SK-N-SH (cell line): ENCODE measurements at regions not wholly inside any gene's neighbourhood (a gene's known extent, or its start where the extent isn't known, plus 50 kb on each side); places are given as distances from the start of the nearest gene placed in this dataset.

ENCODE experiments used
- GABPA ChIP-seq: IDR thresholded peaks from 2 replicates; pipeline ENCODE4 v1.4.0; 2012; ENCODE audit warnings: low read depth, mild to moderate bottlenecking
- GATA2 ChIP-seq: sonication (generic); formaldehyde crosslinking; IDR thresholded peaks from 2 replicates; pipeline ENCODE4 v1.5.0; 2020; ENCODE audit warnings: mild to moderate bottlenecking, missing genetic modification reagents
- RAD21 ChIP-seq: IDR thresholded peaks from 2 replicates; pipeline ENCODE4 v1.6.1; 2012; ENCODE audit warnings: mild to moderate bottlenecking, low read length
- RFX5 ChIP-seq: IDR thresholded peaks from 2 replicates; pipeline ENCODE4 v1.6.1; 2012; ENCODE audit warnings: mild to moderate bottlenecking, improper control_type of control experiment, low read length
- SIN3A ChIP-seq: IDR thresholded peaks from 2 replicates; pipeline ENCODE4 v1.6.1; 2012; ENCODE audit warnings: low read depth, mild to moderate bottlenecking, low read length, moderate library complexity, borderline replicate concordance
- YY1 ChIP-seq: IDR thresholded peaks from 2 replicates; pipeline ENCODE4 v1.4.0; 2012; ENCODE audit warnings: low read depth, mild to moderate bottlenecking
- TF ChIP-seq, protein P1 (sequence below): fragments of 200-600 bp; sonication (generic); IDR thresholded peaks from 2 replicates; pipeline ENCODE4 v1.6.1; 2017; ENCODE audit warnings: antibody characterized with exemption, mild to moderate bottlenecking, moderate library complexity
- TF ChIP-seq, protein P2 (sequence below): IDR thresholded peaks from 2 replicates; pipeline ENCODE4 v1.4.0; 2012; ENCODE audit warnings: low read depth

GRCh38 chrX:34778916-34779315, 121.8 kb upstream of the TMEM47 start:
- TF ChIP-seq YY1 (no peak), RAD21 (no peak), GABPA (no peak), GATA2 (no peak), SIN3A (no peak), RFX5 (no peak)
- TF ChIP-seq, protein P1, sequence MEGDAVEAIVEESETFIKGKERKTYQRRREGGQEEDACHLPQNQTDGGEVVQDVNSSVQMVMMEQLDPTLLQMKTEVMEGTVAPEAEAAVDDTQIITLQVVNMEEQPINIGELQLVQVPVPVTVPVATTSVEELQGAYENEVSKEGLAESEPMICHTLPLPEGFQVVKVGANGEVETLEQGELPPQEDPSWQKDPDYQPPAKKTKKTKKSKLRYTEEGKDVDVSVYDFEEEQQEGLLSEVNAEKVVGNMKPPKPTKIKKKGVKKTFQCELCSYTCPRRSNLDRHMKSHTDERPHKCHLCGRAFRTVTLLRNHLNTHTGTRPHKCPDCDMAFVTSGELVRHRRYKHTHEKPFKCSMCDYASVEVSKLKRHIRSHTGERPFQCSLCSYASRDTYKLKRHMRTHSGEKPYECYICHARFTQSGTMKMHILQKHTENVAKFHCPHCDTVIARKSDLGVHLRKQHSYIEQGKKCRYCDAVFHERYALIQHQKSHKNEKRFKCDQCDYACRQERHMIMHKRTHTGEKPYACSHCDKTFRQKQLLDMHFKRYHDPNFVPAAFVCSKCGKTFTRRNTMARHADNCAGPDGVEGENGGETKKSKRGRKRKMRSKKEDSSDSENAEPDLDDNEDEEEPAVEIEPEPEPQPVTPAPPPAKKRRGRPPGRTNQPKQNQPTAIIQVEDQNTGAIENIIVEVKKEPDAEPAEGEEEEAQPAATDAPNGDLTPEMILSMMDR: no peak
- TF ChIP-seq, protein P2, sequence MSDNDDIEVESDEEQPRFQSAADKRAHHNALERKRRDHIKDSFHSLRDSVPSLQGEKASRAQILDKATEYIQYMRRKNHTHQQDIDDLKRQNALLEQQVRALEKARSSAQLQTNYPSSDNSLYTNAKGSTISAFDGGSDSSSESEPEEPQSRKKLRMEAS: no peak
